GM12878 (cell line): ENCODE measurements at regions not wholly inside any gene's neighbourhood (a gene's known extent, or its start where the extent isn't known, plus 50 kb on each side); places are given as distances from the start of the nearest gene placed in this dataset.

ENCODE experiments used
- CREM ChIP-seq: IDR thresholded peaks from 2 replicates; pipeline ENCODE4 v1.6.1; 2014; ENCODE audit warnings: antibody characterized with exemption, low read depth
- CUX1 ChIP-seq: IDR thresholded peaks from 2 replicates; pipeline ENCODE4 v1.6.1; 2012; ENCODE audit warnings: improper control_type of control experiment, low read depth, low read length; ENCODE audit not compliant: insufficient replicate concordance
- E2F4 ChIP-seq: IDR thresholded peaks from 2 replicates; pipeline ENCODE4 v1.6.1; 2012; ENCODE audit warnings: low read depth, low read length, improper control_type of control experiment
- EED ChIP-seq: sonication (generic); IDR thresholded peaks from 2 replicates; pipeline ENCODE4 v1.6.1; 2016; ENCODE audit warnings: antibody characterized with exemption, low read depth
- ETV6 ChIP-seq, 2 experiments: fragments of 450-650 bp in 1 of 2; IDR thresholded peaks in 1 of 2; conservative IDR thresholded peaks in 1 of 2; 2 replicates each; pipeline ENCODE4 v1.6.1; 2014; ENCODE audit warnings: antibody characterized with exemption in 1 of 2, borderline replicate concordance in 1 of 2, low read depth in 1 of 2, mild to moderate bottlenecking in 1 of 2, moderate library complexity in 1 of 2
- FOS ChIP-seq: IDR thresholded peaks from 3 replicates; pipeline ENCODE4 v1.6.1; 2011; ENCODE audit warnings: borderline replicate concordance; ENCODE audit not compliant: insufficient read length; ENCODE audit errors: extremely low read depth
- FOXM1 ChIP-seq: IDR thresholded peaks from 2 replicates; pipeline ENCODE4 v1.6.1; 2012; ENCODE audit warnings: low read depth, mild to moderate bottlenecking, inconsistent platforms, low read length, moderate library complexity
- HDAC6 ChIP-seq: fragments of 200-600 bp; sonication (generic); IDR thresholded peaks from one replicate; pipeline ENCODE4 v1.8.0; 2017; ENCODE audit warnings: antibody characterized with exemption; ENCODE audit not compliant: unreplicated experiment
- NFXL1 ChIP-seq: fragments of 450-650 bp; IDR thresholded peaks from 2 replicates; pipeline ENCODE4 v1.6.1; 2017; ENCODE audit warnings: antibody characterized with exemption, mild to moderate bottlenecking, borderline replicate concordance
- POLR2AphosphoS2 ChIP-seq: IDR thresholded peaks from 2 replicates; pipeline ENCODE4 v1.6.1; 2011; ENCODE audit warnings: low read depth, mild to moderate bottlenecking, low read length, improper control_type of control experiment, moderate library complexity
- RB1 ChIP-seq: fragments of 450-650 bp; formaldehyde crosslinking; IDR thresholded peaks from 2 replicates; pipeline ENCODE4 v1.6.1; 2017; ENCODE audit warnings: mild to moderate bottlenecking, borderline replicate concordance
- WRNIP1 ChIP-seq: IDR thresholded peaks from 2 replicates; pipeline ENCODE4 v1.6.1; 2011; ENCODE audit warnings: low read depth, low read length, improper control_type of control experiment, borderline replicate concordance
- ZNF384 ChIP-seq: IDR thresholded peaks from 2 replicates; pipeline ENCODE4 v1.6.1; 2012; ENCODE audit warnings: low read depth, mild to moderate bottlenecking, low read length, improper control_type of control experiment, borderline replicate concordance

- TF ChIP-seq FOS (no peak), NFXL1 (no peak), POLR2AphosphoS2 (no peak), RB1 (no peak), ETV6 (conservative IDR thresholded peaks at IDR 0.05 in 1 of 2, IDR thresholded peaks at IDR 0.05 in 1 of 2; ENCODE audit: borderline replicate concordance in 1 of 2, low read depth in 1 of 2) (no peak), WRNIP1 (no peak), HDAC6 (no peak), ZNF384 (no peak), FOXM1 (no peak), CUX1 (no peak), CREM (no peak), EED (no peak), E2F4 (no peak)
These were observed 67.8 kb upstream of the KLF4 start (continued) for GRCh38 chr9:107557236-107557990.
